Right cardiac atrium (tissue), 5 donors: ENCODE measurements at regions not wholly inside any gene's neighbourhood (a gene's known extent, or its start where the extent isn't known, plus 50 kb on each side); places are given as distances from the start of the nearest gene placed in this dataset.

Experiments used
- ATAC-seq, 2 donors: fragments of 200-7000 bp; cut with Tn5 transposase; one replicate each; pipeline versions ENCODE4 v1.8.0 to v1.9.1; 2020; ENCODE audit warnings: moderate library complexity in 2 of 2, mild to moderate bottlenecking in 1 of 2
- DNase-seq, 3 donors: peaks; one replicate each; pipeline ENCODE4 v3.0.0-alpha.2; 2020
- H3K27ac ChIP-seq: one replicate; pipeline ENCODE4 v1.5.1; 2013; ENCODE audit warnings: mild to moderate bottlenecking, low read length, control low read depth, moderate library complexity
- H3K27me3 ChIP-seq: one replicate; pipeline ENCODE4 v1.6.1; 2013; ENCODE audit not compliant: control insufficient read depth, insufficient read depth
- H3K4me1 ChIP-seq: one replicate; pipeline ENCODE4 v1.6.1; 2013; ENCODE audit warnings: low read length; ENCODE audit not compliant: control insufficient read depth, insufficient read depth
- H3K4me3 ChIP-seq: one replicate; pipeline ENCODE4 v1.5.1; 2013; ENCODE audit warnings: low read length, control low read depth
- H3K9me3 ChIP-seq: one replicate; pipeline ENCODE4 v1.6.1; 2013; ENCODE audit warnings: low read length; ENCODE audit not compliant: control insufficient read depth
- WGBS: extraction: QIAGEN DNeasy Blood & Tissue Kit; methylation state at CpG from one replicate; pipeline ENCODE4 v1.1.7; 2013; 5-methylcytosine and 5-hydroxymethylcytosine counted together
- intact Hi-C, 4 donors: fragments of 100-400 bp; cut with DNase I; formaldehyde crosslinking; loops; one replicate each; pipeline versions ENCODE4 v1.11.0 to v1.14.0; 2022 to 2023
- donor health status: healthy with polysubstance abuse.
- donor health status: DM: no; HTN: yes; CAD: no.
- donor health status: DM: no; HTN: no; CAD: no.
- donor health status: DM: no; HTN: yes; CAD: no; lungs with severe emphysema.
- donor health status: DM: yes; HTN: yes; CAD: no.

- no peaks in the 10 kb centered on the region for H3K27me3 ChIP-seq
- no peak for ATAC-seq
- DNase-seq: no peak
- intact Hi-C loops: no loop called here
- H3K4me1 ChIP-seq: no peaks in the 10 kb centered on the region
- H3K27ac ChIP-seq: no peak overlapping the region
- no peaks in the 10 kb centered on the region for H3K9me3 ChIP-seq
- H3K4me3 ChIP-seq: no peak overlapping the region
- WGBS: 84% methylated on average over 2 of the region's 2 CpGs
Measured at GRCh38 chr2:173741759-173742158, 223.4 kb downstream of the SP3 start.

- DNase-seq (no peak), ATAC-seq (no peak)
- Histone ChIP-seq H3K4me3 (no peak overlapping the region), H3K27me3 (no peaks in the 10 kb centered on the region), H3K27ac (no peak overlapping the region), H3K4me1 (no peaks in the 10 kb centered on the region), H3K9me3 (no peaks in the 10 kb centered on the region)
- intact Hi-C loops: no loop called here
- WGBS: 86% methylated on average over 6 of the region's 6 CpGs
Measured at GRCh38 chr2:173747035-173747434, 218.1 kb downstream of the SP3 start.

GRCh38 chr2:173749315-173749714 is 215.9 kb downstream of the SP3 start:
- Histone ChIP-seq H3K4me1 (no peaks in the 10 kb centered on the region), H3K4me3 (no peak overlapping the region), H3K27me3 (no peaks in the 10 kb centered on the region), H3K9me3 (no peaks in the 10 kb centered on the region), H3K27ac (no peak overlapping the region)
- intact Hi-C loops: no loop called here
- ATAC-seq: no peak
- DNase-seq: no peak
- 50% methylated on average over 2 of the region's 2 CpGs for WGBS

GRCh38 chr2:173750353-173750801 is 214.8 kb downstream of the SP3 start:
- Histone ChIP-seq H3K4me3 (no peak overlapping the region), H3K4me1 (no peaks in the 10 kb centered on the region), H3K27me3 (no peaks in the 10 kb centered on the region), H3K9me3 (no peaks in the 10 kb centered on the region), H3K27ac (no peak overlapping the region)
- intact Hi-C loops: no loop called here
- peak in 1 of 3 donors; percentile 45 for DNase-seq
- 27% methylated on average over 7 of the region's 7 CpGs for WGBS
- peak; percentile 68 to 77 for ATAC-seq

- ATAC-seq: peak in 1 of 2 donors; percentile 11
- H3K27me3 ChIP-seq: no peaks in the 10 kb centered on the region
- intact Hi-C loops: no loop called here
- H3K4me1 ChIP-seq: no peaks in the 10 kb centered on the region
- no peak for DNase-seq
- WGBS: 72% methylated on average over 4 of the region's 4 CpGs
- no peak overlapping the region for H3K4me3 ChIP-seq
- no peaks in the 10 kb centered on the region for H3K9me3 ChIP-seq
- H3K27ac ChIP-seq: no peak overlapping the region
Measured at GRCh38 chr2:173750831-173751230, 214.3 kb downstream of the SP3 start.

GRCh38 chr2:173751245-173751975 is 213.8 kb downstream of the SP3 start:
- H3K27ac ChIP-seq: no peak overlapping the region
- H3K4me3 ChIP-seq: no peak overlapping the region
- H3K4me1 ChIP-seq: no peaks in the 10 kb centered on the region
- 82% methylated on average over 9 of the region's 9 CpGs for WGBS
- H3K27me3 ChIP-seq: no peaks in the 10 kb centered on the region
- intact Hi-C loops: no loop called here
- no peak for ATAC-seq
- DNase-seq: no peak
- H3K9me3 ChIP-seq: no peaks in the 10 kb centered on the region

- DNase-seq (no peak), ATAC-seq (no peak)
- H3K4me1 ChIP-seq: no peaks in the 10 kb centered on the region
- no peaks in the 10 kb centered on the region for H3K27me3 ChIP-seq
- no peaks in the 10 kb centered on the region for H3K9me3 ChIP-seq
- H3K4me3 ChIP-seq: no peak overlapping the region
- intact Hi-C loops: no loop called here
- 47% methylated on average over 1 of the region's 1 CpG for WGBS
- no peak overlapping the region for H3K27ac ChIP-seq
Measured at GRCh38 chr2:173752152-173752551, 213.0 kb downstream of the SP3 start.

- intact Hi-C loops: no loop called here
- no peaks in the 10 kb centered on the region for H3K4me1 ChIP-seq
- H3K27me3 ChIP-seq: no peaks in the 10 kb centered on the region
- DNase-seq: no peak
- H3K9me3 ChIP-seq: no peaks in the 10 kb centered on the region
- H3K4me3 ChIP-seq: no peak overlapping the region
- H3K27ac ChIP-seq: no peak overlapping the region
- ATAC-seq: no peak
- WGBS: 94% methylated on average over 5 of the region's 5 CpGs
Measured at GRCh38 chr2:173753441-173753840, 211.7 kb downstream of the SP3 start.

- WGBS: 75% methylated on average over 4 of the region's 4 CpGs
- intact Hi-C loops: no loop called here
- H3K27ac ChIP-seq: no peak overlapping the region
Measured at GRCh38 chr2:173754165-173754564, 211.0 kb downstream of the SP3 start.

GRCh38 chr2:173754837-173755236 is 210.3 kb downstream of the SP3 start:
- no peaks in the 10 kb centered on the region for H3K27me3 ChIP-seq
- peak; percentile 43 to 49 for ATAC-seq
- WGBS: 63% methylated on average over 3 of the region's 3 CpGs
- H3K4me1 ChIP-seq: no peaks in the 10 kb centered on the region
- no peak overlapping the region for H3K27ac ChIP-seq
- intact Hi-C loops: no loop called here
- no peak for DNase-seq
- H3K9me3 ChIP-seq: no peaks in the 10 kb centered on the region
- H3K4me3 ChIP-seq: no peak overlapping the region

More at GRCh38 chr2:173754165-173754564, 211.0 kb downstream of the SP3 start:
- no peak for DNase-seq
- Histone ChIP-seq H3K4me1 (no peaks in the 10 kb centered on the region), H3K27me3 (no peaks in the 10 kb centered on the region), H3K9me3 (no peaks in the 10 kb centered on the region), H3K4me3 (no peak overlapping the region)
- no peak for ATAC-seq

GRCh38 chr2:173755798-173756197 is 209.4 kb downstream of the SP3 start:
- no peak overlapping the region for H3K27ac ChIP-seq
- H3K4me1 ChIP-seq: no peaks in the 10 kb centered on the region
- 97% methylated on average over 2 of the region's 2 CpGs for WGBS
- H3K9me3 ChIP-seq: no peaks in the 10 kb centered on the region
- intact Hi-C loops: no loop called here
- DNase-seq (no peak), ATAC-seq (no peak)
- no peaks in the 10 kb centered on the region for H3K27me3 ChIP-seq
- H3K4me3 ChIP-seq: no peak overlapping the region

- ATAC-seq (no peak), DNase-seq (no peak)
- no peak overlapping the region for H3K27ac ChIP-seq
- H3K9me3 ChIP-seq: no peaks in the 10 kb centered on the region
- no peaks in the 10 kb centered on the region for H3K27me3 ChIP-seq
- H3K4me1 ChIP-seq: no peaks in the 10 kb centered on the region
- WGBS: 83% methylated on average over 6 of the region's 6 CpGs
- no peak overlapping the region for H3K4me3 ChIP-seq
- intact Hi-C loops: no loop called here
Measured at GRCh38 chr2:173759959-173760358, 205.2 kb downstream of the SP3 start.
